GM12873 (cell line): ENCODE measurements at regions not wholly inside any gene's neighbourhood (a gene's known extent, or its start where the extent isn't known, plus 50 kb on each side); places are given as distances from the start of the nearest gene placed in this dataset.

Experiments
- CTCF ChIP-seq: IDR thresholded peaks from 2 replicates; pipeline ENCODE4 v1.5.1; 2012; ENCODE audit warnings: low read depth, mild to moderate bottlenecking, moderate library complexity, low read length, control low read depth; ENCODE audit not compliant: insufficient read depth; ENCODE audit errors: missing control alignments

GRCh38 chr20:4524792-4525191 lies 161.5 kb upstream of the PRNP start:
- TF ChIP-seq CTCF, result no peak

GRCh38 chr20:4524307-4524706 lies 161.9 kb upstream of the PRNP start:
- TF ChIP-seq CTCF, result no peak

- TF ChIP-seq CTCF, result no peak
These were observed 163.9 kb upstream of the PRNP start for GRCh38 chr20:4522310-4522709.

- TF ChIP-seq CTCF, result no peak
These were observed 164.9 kb upstream of the PRNP start for GRCh38 chr20:4521170-4521968.

GRCh38 chr20:4519534-4519933 lies 166.7 kb upstream of the PRNP start:
- TF ChIP-seq CTCF, result peak; percentile 68

- no peak for TF ChIP-seq CTCF
These were observed 169.4 kb upstream of the PRNP start for GRCh38 chr20:4516876-4517275.

GRCh38 chr20:4513720-4514119 lies 172.5 kb upstream of the PRNP start:
- no peak for TF ChIP-seq CTCF
